ENCODE measurements at regions not wholly inside any gene's neighbourhood (a gene's known extent, or its start where the extent isn't known, plus 50 kb on each side); places are given as distances from the start of the nearest gene placed in this dataset.

- TF ChIP-seq POLR2AphosphoS5 (IDR thresholded peaks at IDR 0.05; ENCODE audit: low read depth, low read length) (no peak), POLR2A (IDR thresholded peaks at IDR 0.05; ENCODE audit: low read depth, low read length) (no peak)
Observed at GRCh38 chr16:55037046-55037445, 106.4 kb downstream of the IRX5 start.

All from GM12892 (cell line).